Muscle layer of colon (tissue), 2 donors: ENCODE measurements at regions not wholly inside any gene's neighbourhood (a gene's known extent, or its start where the extent isn't known, plus 50 kb on each side); places are given as distances from the start of the nearest gene placed in this dataset.
"Not testable (repeated sequence)": the region's sequence is repeated elsewhere in the genome, so short reads cannot be mapped to it uniquely, and the experiment has no call there.

ENCODE experiments used
- H3K27ac ChIP-seq: one replicate; pipeline ENCODE4 v1.7.0; 2013; ENCODE audit warnings: low read depth, mild to moderate bottlenecking, low read length, moderate library complexity
- H3K27me3 ChIP-seq, 2 donors: one replicate each; pipeline ENCODE4 v1.7.0; 2013; ENCODE audit warnings: low read length in 2 of 2, mild to moderate bottlenecking in 2 of 2; ENCODE audit not compliant: insufficient read depth in 2 of 2, control insufficient read depth in 1 of 2
- H3K36me3 ChIP-seq: one replicate; pipeline ENCODE4 v1.7.0; 2013; ENCODE audit warnings: mild to moderate bottlenecking, low read length; ENCODE audit not compliant: insufficient read depth
- H3K4me1 ChIP-seq: one replicate; pipeline ENCODE4 v1.7.0; 2013; ENCODE audit warnings: mild to moderate bottlenecking, low read length; ENCODE audit not compliant: insufficient read depth
- H3K4me3 ChIP-seq, 2 donors: one replicate each; pipeline ENCODE4 v1.7.0; 2013; ENCODE audit warnings: low read length in 2 of 2, low read depth in 1 of 2, mild to moderate bottlenecking in 1 of 2, moderate library complexity in 1 of 2
- H3K9ac ChIP-seq: one replicate; pipeline ENCODE4 v1.7.0; 2013; ENCODE audit warnings: low read length
- H3K9me3 ChIP-seq: one replicate; pipeline ENCODE4 v1.7.0; 2013; ENCODE audit warnings: mild to moderate bottlenecking, low read length
- donor health status: abdominal sarcoma.
- donor health status: Adenocarcinoma of cecum.

DNA sequence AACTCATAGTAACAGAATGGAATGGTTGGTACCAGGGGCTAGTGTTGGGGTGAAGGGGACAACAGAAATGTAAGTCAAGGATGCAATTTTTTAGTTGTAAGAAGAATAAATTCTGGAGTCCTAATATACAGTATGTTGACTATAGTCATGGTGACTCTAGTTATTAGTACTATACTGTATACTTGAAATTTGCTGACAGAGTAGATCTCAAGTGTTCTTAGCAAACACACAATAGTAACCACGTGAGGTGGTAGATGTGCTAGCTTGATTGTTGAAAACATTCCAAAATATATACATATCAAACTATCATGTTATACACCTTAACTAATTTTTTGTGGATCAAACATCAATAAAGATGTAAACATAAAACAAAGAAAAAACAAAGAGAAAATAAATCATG is 1345.1 kb upstream of the PCDH20 start:
- Histone ChIP-seq H3K9ac (no peak overlapping the region), H3K36me3 (no peaks in the 10 kb centered on the region), H3K4me1 (no peaks in the 10 kb centered on the region), H3K4me3 (no peak overlapping the region), H3K9me3 (no peaks in the 10 kb centered on the region), H3K27ac (no peak overlapping the region), H3K27me3 (no peaks in the 10 kb centered on the region)

DNA sequence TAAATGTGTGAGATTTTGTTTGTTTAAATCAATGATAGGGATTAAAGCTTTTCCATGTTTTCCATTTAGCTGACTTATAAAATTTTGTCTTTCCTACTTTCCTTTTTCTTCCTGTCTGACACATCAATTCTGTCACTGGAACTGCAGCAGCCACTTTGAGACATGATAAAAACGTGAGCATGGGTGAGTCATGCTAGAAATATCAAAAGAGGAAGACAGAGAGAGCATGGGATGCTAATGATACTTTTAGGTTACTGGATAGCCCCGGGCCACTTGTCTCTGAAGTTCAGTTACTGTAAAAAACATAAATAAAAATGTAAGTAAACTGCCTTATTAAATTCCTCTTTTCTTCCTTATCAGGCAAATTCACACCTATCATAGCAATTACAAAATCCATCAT is 1332.0 kb upstream of the PCDH20 start:
- no peaks in the 10 kb centered on the region for H3K36me3 ChIP-seq

DNA sequence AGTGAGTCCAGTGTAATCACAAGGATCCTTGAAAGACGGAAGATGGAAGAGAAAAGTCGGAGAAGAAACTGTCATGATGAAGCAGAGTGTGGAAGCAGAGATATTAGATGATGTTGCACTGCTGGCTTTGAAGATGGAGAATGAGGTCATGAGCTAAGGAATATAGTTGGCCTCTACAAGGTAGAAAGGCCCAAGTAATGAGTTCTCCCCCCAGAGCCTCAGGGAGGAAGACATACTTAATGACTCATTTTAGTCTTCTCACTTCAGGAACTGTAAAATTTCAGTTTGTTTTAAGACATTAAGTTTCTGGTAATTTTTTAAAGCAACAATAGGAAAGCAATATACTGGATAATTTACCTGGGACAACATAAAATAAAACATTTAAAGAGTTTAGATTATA is 1331.5 kb upstream of the PCDH20 start:
- no peak overlapping the region for H3K27ac ChIP-seq
- no peak overlapping the region for H3K9ac ChIP-seq
- no peaks in the 10 kb centered on the region for H3K36me3 ChIP-seq
- H3K9me3 ChIP-seq = no peaks in the 10 kb centered on the region
- H3K4me1 ChIP-seq = no peaks in the 10 kb centered on the region
- no peaks in the 10 kb centered on the region for H3K27me3 ChIP-seq
- no peak overlapping the region for H3K4me3 ChIP-seq

More for the DNA sequence above, 1332.0 kb upstream of the PCDH20 start:
- no peaks in the 10 kb centered on the region for H3K4me1 ChIP-seq
- H3K27me3 ChIP-seq = no peaks in the 10 kb centered on the region
- no peaks in the 10 kb centered on the region for H3K9me3 ChIP-seq
- no peak overlapping the region for H3K4me3 ChIP-seq
- H3K9ac ChIP-seq = no peak overlapping the region
- no peak overlapping the region for H3K27ac ChIP-seq

DNA sequence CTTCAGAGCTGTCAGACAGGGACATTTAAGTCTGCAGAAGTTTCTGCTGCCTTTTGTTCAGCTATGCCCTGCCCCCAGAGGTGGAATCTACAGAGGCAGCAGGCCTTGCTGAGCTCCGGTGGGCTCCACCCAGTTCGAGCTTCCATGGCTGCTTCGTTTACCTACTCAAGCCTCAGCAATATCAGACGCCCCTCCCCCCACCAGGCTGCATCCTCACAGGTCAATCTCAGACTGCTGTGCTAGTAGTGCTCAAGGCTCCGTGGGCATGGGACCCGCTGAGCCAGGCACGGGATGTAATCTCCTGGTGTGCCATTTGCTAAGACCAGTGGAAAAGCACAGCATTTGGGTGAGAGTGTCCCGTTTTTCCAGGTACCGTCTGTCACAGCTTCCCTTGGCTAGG is 1314.1 kb upstream of the PCDH20 start:
- not testable (repeated sequence) for H3K27ac ChIP-seq, H3K27me3 ChIP-seq, H3K9me3 ChIP-seq, H3K36me3 ChIP-seq, H3K4me3 ChIP-seq, H3K4me1 ChIP-seq, H3K9ac ChIP-seq

DNA sequence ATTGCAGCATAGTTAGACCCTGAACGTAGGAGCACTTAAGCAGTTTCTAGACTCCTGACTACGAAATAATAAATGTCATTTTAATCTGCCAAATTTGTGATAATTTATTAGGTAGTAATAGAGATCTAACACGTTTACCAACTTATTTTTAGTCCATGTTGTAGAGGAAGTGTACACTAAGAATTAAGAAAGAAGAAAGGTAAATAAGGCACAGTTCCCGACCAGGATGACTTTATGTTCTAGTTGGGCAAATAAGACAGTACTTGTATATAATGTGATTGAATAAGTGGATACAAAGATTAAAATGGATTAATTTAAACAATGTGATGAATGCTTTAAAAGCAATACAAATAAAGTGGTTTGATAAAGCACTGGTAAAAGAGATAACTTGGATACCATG is 1306.2 kb upstream of the PCDH20 start:
- no peaks in the 10 kb centered on the region for H3K9me3 ChIP-seq

DNA sequence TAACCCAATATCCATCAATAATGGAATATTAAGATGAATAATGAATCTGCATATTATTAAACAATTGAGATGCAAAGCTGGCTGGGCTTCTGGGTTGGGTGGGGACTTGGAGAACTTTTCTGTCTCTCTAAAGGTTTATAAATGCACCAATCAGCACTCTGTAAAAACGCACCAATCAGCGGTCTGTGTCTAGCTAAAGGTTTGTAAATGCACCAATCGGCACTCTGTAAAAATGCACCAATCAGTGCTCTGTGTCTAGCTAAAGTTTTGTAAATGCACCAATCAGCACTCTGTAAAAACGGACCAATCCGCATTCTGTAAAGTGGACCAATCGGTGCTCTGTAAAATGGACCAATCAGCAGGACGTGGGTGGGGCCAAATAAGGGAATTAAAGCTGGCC is 1296.3 kb upstream of the PCDH20 start:
- not testable (repeated sequence) for H3K27ac ChIP-seq, H3K9me3 ChIP-seq, H3K4me1 ChIP-seq, H3K9ac ChIP-seq, H3K27me3 ChIP-seq, H3K4me3 ChIP-seq, H3K36me3 ChIP-seq

More for the DNA sequence above, 1306.2 kb upstream of the PCDH20 start:
- Histone ChIP-seq H3K9ac (no peak overlapping the region), H3K27me3 (no peaks in the 10 kb centered on the region), H3K4me1 (no peaks in the 10 kb centered on the region), H3K36me3 (no peaks in the 10 kb centered on the region), H3K4me3 (no peak overlapping the region), H3K27ac (no peak overlapping the region)

DNA sequence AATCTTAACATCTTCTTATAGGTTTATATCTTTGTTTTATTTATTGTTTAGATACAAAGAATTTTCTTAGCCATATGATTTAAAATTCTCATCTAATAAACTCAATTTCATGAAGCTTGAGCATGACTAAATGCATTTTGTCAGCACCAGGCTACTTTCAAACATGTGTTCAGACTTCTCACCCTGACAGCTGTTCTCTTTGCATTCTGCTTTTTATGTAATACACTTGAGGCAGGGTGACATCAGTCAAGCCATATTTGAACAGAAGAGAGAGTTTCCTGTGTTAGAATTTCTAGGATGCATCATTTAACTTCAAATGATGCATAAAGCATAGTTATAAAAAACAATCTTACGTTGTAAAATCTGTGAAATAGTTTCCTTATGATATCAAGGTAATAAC is 1295.1 kb upstream of the PCDH20 start:
- Histone ChIP-seq H3K27me3 (no peaks in the 10 kb centered on the region), H3K4me1 (no peaks in the 10 kb centered on the region), H3K9me3 (no peaks in the 10 kb centered on the region), H3K36me3 (no peaks in the 10 kb centered on the region), H3K9ac (no peak overlapping the region), H3K27ac (no peak overlapping the region), H3K4me3 (no peak overlapping the region)

DNA sequence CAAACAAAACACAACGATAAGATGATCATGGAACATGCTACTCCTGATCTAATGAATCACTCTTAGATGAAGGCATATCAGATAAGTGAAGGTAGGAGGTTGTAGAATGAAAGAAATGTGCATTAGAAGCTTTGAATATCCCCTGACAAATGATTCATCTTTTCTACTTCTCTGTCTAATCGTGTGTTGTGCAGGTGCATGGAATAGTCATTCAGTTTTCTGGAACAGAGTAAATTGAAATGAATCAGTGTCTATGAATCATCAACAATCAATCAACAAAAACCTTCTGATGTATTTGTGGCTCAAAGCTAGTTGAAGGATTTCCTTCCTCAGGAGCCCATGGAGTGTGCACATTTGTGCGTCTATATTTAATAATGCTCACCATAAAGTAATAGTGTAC is 1290.4 kb upstream of the PCDH20 start:
- H3K9me3 ChIP-seq = no peaks in the 10 kb centered on the region
- no peak overlapping the region for H3K4me3 ChIP-seq
- H3K27ac ChIP-seq = no peak overlapping the region
- H3K27me3 ChIP-seq = no peaks in the 10 kb centered on the region
- H3K4me1 ChIP-seq = no peaks in the 10 kb centered on the region
- H3K9ac ChIP-seq = no peak overlapping the region
- H3K36me3 ChIP-seq = no peaks in the 10 kb centered on the region

DNA sequence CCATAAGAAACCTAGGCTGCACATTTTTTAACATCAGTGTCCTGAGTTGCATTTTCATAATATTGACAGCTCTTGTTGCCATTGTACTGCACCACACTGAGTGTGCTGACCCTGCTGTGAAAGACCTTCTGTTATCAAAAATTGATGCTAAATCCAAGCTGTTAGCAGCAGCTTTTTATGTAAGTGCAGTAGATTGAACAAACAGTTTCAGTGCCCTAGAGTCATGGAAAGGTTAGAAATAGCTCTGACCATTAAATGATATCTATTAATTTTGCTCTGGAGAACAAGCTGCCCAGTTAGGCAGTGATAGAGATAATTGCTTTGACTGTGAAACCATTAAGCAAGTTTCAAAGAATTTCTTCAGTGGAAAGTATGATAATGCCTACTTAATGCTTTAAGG is 1289.2 kb upstream of the PCDH20 start:
- no peaks in the 10 kb centered on the region for H3K4me1 ChIP-seq
- H3K9me3 ChIP-seq = no peaks in the 10 kb centered on the region
- no peaks in the 10 kb centered on the region for H3K36me3 ChIP-seq
- no peaks in the 10 kb centered on the region for H3K27me3 ChIP-seq
- no peak overlapping the region for H3K4me3 ChIP-seq
- no peak overlapping the region for H3K9ac ChIP-seq
- no peak overlapping the region for H3K27ac ChIP-seq

DNA sequence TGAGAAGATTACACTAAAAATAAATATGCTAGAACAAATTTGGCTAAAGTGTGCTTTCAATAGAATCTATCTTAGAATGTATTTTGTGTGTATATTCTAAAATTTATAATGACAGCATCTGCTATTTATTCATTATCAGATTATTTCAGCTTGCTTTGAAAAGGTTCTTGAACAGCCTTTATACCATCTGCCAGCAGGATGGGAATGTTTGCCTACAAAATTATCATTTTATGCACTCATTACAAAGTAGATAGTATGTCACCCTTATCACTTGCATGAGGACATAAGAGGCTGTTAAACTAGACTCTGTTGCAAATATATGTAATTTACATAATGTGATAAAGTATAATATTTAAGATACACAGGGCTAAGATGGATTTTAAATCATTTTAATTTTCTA is 1286.9 kb upstream of the PCDH20 start:
- Histone ChIP-seq H3K36me3 (no peaks in the 10 kb centered on the region), H3K4me1 (no peaks in the 10 kb centered on the region), H3K4me3 (no peak overlapping the region), H3K27me3 (no peaks in the 10 kb centered on the region), H3K9ac (no peak overlapping the region), H3K9me3 (no peaks in the 10 kb centered on the region), H3K27ac (no peak overlapping the region)

DNA sequence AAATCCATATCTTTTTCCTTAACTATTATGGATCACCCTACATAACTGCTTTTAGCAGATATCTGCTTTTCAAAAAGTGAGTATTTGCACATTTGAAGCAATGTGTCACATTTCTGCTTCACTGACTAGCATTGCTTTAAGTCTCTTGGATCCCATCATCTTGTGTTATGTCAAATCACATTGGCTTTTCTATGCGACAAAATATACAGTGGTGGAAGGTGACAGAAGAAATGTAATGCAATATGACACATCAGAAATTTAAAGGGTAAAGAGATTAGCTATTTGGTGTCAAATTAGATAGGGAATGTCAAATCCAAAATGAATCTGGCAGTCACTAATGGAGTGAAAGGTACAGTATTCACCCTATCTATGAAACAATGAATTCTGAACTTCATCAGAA is 1282.1 kb upstream of the PCDH20 start:
- Histone ChIP-seq H3K9me3 (no peaks in the 10 kb centered on the region), H3K36me3 (no peaks in the 10 kb centered on the region), H3K4me3 (no peak overlapping the region), H3K27ac (no peak overlapping the region), H3K27me3 (no peaks in the 10 kb centered on the region), H3K9ac (no peak overlapping the region), H3K4me1 (no peaks in the 10 kb centered on the region)

DNA sequence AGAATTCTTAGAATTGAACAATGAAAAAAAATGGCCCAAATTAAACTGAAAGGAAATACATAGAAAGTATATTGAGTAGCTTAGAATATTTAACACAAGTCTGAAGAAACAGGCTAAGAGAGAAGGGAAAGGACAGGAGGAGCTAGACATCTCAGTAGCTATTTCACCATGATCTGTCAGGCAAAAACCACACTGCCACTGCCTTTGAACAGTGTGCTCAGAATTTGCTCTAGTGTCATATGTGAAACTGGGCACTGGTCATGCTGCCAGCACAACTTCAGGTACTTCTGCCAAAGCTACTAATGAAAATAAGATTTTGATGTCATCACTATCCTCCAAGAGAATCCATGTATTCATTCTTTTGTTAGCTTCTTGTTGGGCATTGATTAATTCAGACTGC is 1280.8 kb upstream of the PCDH20 start:
- H3K27me3 ChIP-seq = no peaks in the 10 kb centered on the region
- H3K9me3 ChIP-seq = no peaks in the 10 kb centered on the region
- H3K36me3 ChIP-seq = no peaks in the 10 kb centered on the region
- no peak overlapping the region for H3K9ac ChIP-seq
- H3K27ac ChIP-seq = no peak overlapping the region
- no peaks in the 10 kb centered on the region for H3K4me1 ChIP-seq
- H3K4me3 ChIP-seq = no peak overlapping the region
